Effector CD4-positive, alpha-beta T cell (primary cell): ENCODE measurements at regions not wholly inside any gene's neighbourhood (a gene's known extent, or its start where the extent isn't known, plus 50 kb on each side); places are given as distances from the start of the nearest gene placed in this dataset.
"Not testable (repeated sequence)": the region's sequence is repeated elsewhere in the genome, so short reads cannot be mapped to it uniquely, and the experiment has no call there.

Experiments
- DNase-seq: peaks from one replicate; pipeline ENCODE4 v3.0.0-alpha.2; 2020

DNA sequence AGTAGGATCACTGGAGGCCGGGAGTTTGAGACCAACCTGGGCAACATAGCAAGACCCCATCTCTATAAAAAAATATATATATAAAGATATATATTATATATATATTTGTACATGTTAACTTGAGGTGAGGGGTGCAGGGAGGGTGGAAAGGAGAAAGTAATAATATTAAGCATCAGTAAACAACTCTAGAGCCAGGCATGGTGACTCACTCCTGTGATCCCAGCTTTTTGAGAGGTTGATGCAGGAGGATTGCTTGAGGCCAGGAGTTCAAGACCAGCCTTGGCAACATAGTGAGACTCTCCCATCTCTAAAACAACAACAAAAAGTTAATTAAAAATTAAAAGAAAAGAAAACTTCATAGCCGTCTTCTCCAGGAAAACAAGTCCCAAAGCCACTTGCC is 61.7 kb upstream of the SMURF2 start:
- no peak for DNase-seq

DNA sequence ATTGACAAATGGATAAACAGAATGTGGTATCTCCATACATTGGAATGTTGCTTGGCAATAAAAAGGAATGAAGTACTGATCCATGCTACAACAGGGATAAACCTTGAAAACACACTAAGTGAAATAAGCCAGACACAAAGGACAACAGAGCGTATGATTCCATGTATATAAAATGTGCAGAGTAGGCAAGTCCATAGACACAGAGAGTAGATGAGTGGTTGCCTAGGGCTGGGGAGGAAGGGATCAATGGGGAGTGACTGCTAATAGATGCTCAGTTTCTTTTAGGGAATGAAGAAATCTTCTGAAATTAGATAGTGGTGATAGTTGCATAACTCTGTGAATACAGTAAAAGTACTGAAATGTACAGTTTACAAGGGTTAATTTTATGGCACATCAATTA is 59.4 kb upstream of the SMURF2 start:
- not testable (repeated sequence) for DNase-seq

GRCh38 chr17:64720253-64720652 is 58.1 kb upstream of the SMURF2 start:
- not testable (repeated sequence) for DNase-seq

DNA sequence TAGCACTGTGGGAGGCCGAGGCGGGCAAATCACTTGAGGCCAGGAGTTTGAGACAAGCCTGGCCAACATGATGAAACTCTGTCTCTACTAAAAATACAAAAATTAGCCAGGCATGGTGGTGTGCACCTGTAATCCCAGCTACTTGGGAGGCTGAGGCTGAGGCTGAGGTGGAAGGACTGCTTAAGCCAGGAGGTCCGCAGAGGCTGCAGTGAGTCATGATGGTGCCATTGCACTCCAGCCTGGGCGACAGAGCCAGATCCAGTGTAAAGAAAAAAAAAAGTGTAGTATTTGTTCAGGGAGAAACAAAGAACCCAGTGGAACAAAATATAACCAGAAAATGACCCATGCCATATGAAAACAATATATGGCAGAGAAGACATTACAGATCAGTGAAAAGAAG is 57.4 kb upstream of the SMURF2 start:
- DNase-seq: not testable (repeated sequence)

- not testable (repeated sequence) for DNase-seq
Observed at GRCh38 chr17:64718816-64719215, 56.7 kb upstream of the SMURF2 start.

DNA sequence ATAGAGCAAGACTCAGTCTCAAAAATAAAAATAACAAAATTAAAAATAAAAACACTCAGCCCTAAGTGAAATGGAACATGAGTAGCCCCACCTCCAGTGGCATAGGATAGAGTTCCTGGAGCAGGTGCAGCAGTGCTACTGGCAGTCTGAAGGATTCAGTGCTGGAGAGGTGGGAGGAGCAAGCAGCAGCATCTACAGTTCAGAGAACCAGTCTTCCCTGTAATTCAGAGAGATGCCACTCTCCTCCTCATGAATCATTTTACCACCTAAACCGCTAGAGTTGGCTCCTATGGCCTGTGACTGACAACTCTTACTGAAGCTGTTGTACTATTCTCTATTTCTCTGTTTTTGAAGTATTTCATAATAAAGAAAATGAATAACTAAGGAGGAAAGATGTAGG is 56.0 kb upstream of the SMURF2 start:
- no peak for DNase-seq

- DNase-seq: not testable (repeated sequence)
Observed at GRCh38 chr17:64716496-64716895, 54.4 kb upstream of the SMURF2 start.

GRCh38 chr17:64713786-64714185 is 51.7 kb upstream of the SMURF2 start:
- DNase-seq: not testable (repeated sequence)

- DNase-seq: peak; percentile 14
Observed at GRCh38 chr17:64712557-64713351, 50.6 kb upstream of the SMURF2 start.
